Hepatocyte (in vitro differentiated cells): ENCODE measurements at regions not wholly inside any gene's neighbourhood (a gene's known extent, or its start where the extent isn't known, plus 50 kb on each side); places are given as distances from the start of the nearest gene placed in this dataset.

Source experiments
- EZH2 ChIP-seq: fragments of 200-600 bp; sonication (generic); IDR thresholded peaks from 2 replicates; pipeline ENCODE4 v1.6.1; 2016; ENCODE audit warnings: antibody characterized with exemption, mild to moderate bottlenecking, borderline replicate concordance
- EZH2phosphoT487 ChIP-seq: fragments of 200-600 bp; sonication (generic); IDR thresholded peaks from one replicate; pipeline ENCODE4 v1.6.1; 2018; ENCODE audit warnings: antibody characterized with exemption, mild to moderate bottlenecking, low read depth, moderate library complexity; ENCODE audit not compliant: unreplicated experiment, severe bottlenecking
- TF ChIP-seq, protein P1 (sequence below): fragments of 200-600 bp; sonication (generic); IDR thresholded peaks from 2 replicates; pipeline ENCODE4 v1.5.1; 2016; ENCODE audit warnings: antibody characterized with exemption, mild to moderate bottlenecking; ENCODE audit not compliant: poor library complexity

- TF ChIP-seq EZH2phosphoT487 (no peak), EZH2 (no peak)
- TF ChIP-seq, protein P1, sequence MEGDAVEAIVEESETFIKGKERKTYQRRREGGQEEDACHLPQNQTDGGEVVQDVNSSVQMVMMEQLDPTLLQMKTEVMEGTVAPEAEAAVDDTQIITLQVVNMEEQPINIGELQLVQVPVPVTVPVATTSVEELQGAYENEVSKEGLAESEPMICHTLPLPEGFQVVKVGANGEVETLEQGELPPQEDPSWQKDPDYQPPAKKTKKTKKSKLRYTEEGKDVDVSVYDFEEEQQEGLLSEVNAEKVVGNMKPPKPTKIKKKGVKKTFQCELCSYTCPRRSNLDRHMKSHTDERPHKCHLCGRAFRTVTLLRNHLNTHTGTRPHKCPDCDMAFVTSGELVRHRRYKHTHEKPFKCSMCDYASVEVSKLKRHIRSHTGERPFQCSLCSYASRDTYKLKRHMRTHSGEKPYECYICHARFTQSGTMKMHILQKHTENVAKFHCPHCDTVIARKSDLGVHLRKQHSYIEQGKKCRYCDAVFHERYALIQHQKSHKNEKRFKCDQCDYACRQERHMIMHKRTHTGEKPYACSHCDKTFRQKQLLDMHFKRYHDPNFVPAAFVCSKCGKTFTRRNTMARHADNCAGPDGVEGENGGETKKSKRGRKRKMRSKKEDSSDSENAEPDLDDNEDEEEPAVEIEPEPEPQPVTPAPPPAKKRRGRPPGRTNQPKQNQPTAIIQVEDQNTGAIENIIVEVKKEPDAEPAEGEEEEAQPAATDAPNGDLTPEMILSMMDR, result no peak
Observed at GRCh38 chr4:75194180-75194579, 261.3 kb downstream of the PARM1 start.
